Peyer's patch (tissue), 4 donors: ENCODE measurements at regions not wholly inside any gene's neighbourhood (a gene's known extent, or its start where the extent isn't known, plus 50 kb on each side); places are given as distances from the start of the nearest gene placed in this dataset.

Experiments used
- POLR2A ChIP-seq, 2 donors: fragments of 450-650 bp; IDR thresholded peaks; one replicate each; pipeline ENCODE4 v1.5.1; 2017; ENCODE audit warnings: antibody characterized with exemption in 2 of 2, mild to moderate bottlenecking in 2 of 2, moderate library complexity in 2 of 2
- TF ChIP-seq, protein P1 (sequence below), 6 experiments: fragments of 450-650 bp in 4 of 6; fragments of 200-600 bp in 2 of 6; sonication (generic) in 1 of 6; IDR thresholded peaks; one replicate each; pipeline ENCODE4 v1.5.1; 2017 to 2019; ENCODE audit warnings: antibody characterized with exemption in 6 of 6, mild to moderate bottlenecking in 3 of 6, moderate library complexity in 1 of 6

DNA sequence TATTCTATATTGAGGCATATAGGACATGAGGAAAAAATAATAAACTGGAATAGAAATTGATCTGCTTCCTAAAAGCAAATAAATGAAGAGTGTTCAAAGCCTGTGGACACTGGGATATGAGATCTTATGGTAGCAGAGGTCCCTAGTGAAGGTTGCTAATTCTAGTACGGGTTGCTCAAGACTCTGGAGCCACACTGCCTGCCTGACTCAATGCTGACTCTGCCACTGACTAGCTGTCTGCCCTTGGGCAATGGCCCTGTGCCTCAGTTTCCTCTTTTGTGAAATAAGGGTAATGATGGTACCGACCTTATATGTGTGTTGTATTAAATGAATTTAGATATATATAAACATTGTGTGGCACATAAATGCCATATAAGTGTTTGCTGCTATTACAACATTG, 59.0 kb upstream of the C1orf53 start:
- TF ChIP-seq, protein P1, sequence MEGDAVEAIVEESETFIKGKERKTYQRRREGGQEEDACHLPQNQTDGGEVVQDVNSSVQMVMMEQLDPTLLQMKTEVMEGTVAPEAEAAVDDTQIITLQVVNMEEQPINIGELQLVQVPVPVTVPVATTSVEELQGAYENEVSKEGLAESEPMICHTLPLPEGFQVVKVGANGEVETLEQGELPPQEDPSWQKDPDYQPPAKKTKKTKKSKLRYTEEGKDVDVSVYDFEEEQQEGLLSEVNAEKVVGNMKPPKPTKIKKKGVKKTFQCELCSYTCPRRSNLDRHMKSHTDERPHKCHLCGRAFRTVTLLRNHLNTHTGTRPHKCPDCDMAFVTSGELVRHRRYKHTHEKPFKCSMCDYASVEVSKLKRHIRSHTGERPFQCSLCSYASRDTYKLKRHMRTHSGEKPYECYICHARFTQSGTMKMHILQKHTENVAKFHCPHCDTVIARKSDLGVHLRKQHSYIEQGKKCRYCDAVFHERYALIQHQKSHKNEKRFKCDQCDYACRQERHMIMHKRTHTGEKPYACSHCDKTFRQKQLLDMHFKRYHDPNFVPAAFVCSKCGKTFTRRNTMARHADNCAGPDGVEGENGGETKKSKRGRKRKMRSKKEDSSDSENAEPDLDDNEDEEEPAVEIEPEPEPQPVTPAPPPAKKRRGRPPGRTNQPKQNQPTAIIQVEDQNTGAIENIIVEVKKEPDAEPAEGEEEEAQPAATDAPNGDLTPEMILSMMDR (IDR thresholded peaks at IDR 0.05), result no peak
- no peak for TF ChIP-seq POLR2A (IDR thresholded peaks at IDR 0.05)
